Breast epithelium (tissue), 3 donors: ENCODE measurements at regions not wholly inside any gene's neighbourhood (a gene's known extent, or its start where the extent isn't known, plus 50 kb on each side); places are given as distances from the start of the nearest gene placed in this dataset.

Source experiments
- POLR2AphosphoS5 ChIP-seq, 3 donors: sonication (generic); formaldehyde crosslinking; IDR thresholded peaks; one replicate each; pipeline ENCODE4 v1.6.1; 2017; ENCODE audit warnings: antibody characterized with exemption in 3 of 3
- TF ChIP-seq, protein P1 (sequence below), 3 donors: fragments of 450-650 bp; IDR thresholded peaks; one replicate each; pipeline ENCODE4 v1.5.1; 2016 to 2017; ENCODE audit warnings: antibody characterized with exemption in 3 of 3, mild to moderate bottlenecking in 3 of 3, moderate library complexity in 3 of 3

DNA sequence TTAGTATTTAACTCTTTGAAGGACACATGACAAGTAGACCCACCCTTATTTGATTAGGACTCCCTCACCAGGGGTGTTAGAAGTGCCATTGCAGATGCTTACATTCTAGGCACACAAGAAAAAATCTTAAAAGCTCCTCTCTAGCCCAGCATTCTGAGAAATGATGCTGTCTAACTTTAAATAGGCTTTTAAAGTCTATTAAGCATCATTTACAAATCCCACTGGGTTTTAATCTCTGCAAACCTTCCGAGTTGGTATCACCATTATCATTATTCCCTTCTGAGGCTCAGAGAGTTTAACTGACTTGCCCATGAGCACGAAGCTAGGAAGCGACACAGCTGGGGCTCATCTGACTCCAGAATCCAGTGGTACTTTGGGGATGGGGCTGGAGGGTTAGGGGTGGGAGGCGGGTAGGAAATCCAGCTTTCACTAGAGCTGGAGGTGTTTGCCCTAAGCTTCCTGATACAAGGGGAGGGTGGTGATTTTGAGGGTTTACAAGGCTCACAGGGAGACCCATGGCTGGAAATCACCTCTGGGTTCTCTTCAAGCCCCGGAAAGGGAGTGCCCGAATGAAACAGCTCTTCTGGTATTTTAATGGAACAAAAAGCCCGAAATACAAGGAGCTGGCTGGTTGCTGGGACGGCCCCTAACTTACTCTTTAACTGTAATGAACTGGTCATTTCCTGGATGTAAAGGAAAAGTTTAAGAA lies 109.2 kb upstream of the FUT8 start:
- TF ChIP-seq POLR2AphosphoS5 (IDR thresholded peaks at IDR 0.05): no peak
- TF ChIP-seq, protein P1, sequence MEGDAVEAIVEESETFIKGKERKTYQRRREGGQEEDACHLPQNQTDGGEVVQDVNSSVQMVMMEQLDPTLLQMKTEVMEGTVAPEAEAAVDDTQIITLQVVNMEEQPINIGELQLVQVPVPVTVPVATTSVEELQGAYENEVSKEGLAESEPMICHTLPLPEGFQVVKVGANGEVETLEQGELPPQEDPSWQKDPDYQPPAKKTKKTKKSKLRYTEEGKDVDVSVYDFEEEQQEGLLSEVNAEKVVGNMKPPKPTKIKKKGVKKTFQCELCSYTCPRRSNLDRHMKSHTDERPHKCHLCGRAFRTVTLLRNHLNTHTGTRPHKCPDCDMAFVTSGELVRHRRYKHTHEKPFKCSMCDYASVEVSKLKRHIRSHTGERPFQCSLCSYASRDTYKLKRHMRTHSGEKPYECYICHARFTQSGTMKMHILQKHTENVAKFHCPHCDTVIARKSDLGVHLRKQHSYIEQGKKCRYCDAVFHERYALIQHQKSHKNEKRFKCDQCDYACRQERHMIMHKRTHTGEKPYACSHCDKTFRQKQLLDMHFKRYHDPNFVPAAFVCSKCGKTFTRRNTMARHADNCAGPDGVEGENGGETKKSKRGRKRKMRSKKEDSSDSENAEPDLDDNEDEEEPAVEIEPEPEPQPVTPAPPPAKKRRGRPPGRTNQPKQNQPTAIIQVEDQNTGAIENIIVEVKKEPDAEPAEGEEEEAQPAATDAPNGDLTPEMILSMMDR (IDR thresholded peaks at IDR 0.05): no peak
